DND-41 (cell line): ENCODE measurements at regions not wholly inside any gene's neighbourhood (a gene's known extent, or its start where the extent isn't known, plus 50 kb on each side); places are given as distances from the start of the nearest gene placed in this dataset.

Source experiments
- EZH2 ChIP-seq: IDR thresholded peaks from 3 replicates; pipeline ENCODE4 v1.6.1; 2012; ENCODE audit warnings: borderline replicate concordance, low read depth, mild to moderate bottlenecking, moderate library complexity, low read length, inconsistent platforms; ENCODE audit not compliant: severe bottlenecking
- TF ChIP-seq, protein P1 (sequence below): IDR thresholded peaks from 2 replicates; pipeline ENCODE4 v1.5.1; 2012; ENCODE audit warnings: borderline replicate concordance, low read length, moderate library complexity, mild to moderate bottlenecking; ENCODE audit not compliant: poor library complexity, severe bottlenecking; ENCODE audit errors: extremely low read depth

DNA sequence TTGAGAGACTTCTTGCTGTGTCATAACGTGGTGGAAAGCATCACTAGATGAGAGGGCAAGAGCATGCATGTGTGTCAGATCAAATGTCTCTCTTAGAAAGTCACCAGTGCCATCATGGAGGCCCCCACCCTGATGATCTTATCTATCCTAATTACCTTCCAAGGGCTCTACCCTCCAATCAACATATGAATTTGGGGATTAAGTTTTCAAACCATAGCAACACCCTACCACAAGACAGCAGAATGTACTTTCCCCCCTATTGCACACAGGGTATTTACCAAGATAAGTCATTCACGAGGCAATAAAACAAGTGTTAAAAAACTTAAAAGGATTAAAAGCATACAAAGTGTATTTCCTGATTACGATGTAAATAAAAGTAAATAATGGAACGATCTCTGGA, 515.6 kb downstream of the LMO4 start:
- TF ChIP-seq EZH2: no peak
- TF ChIP-seq, protein P1, sequence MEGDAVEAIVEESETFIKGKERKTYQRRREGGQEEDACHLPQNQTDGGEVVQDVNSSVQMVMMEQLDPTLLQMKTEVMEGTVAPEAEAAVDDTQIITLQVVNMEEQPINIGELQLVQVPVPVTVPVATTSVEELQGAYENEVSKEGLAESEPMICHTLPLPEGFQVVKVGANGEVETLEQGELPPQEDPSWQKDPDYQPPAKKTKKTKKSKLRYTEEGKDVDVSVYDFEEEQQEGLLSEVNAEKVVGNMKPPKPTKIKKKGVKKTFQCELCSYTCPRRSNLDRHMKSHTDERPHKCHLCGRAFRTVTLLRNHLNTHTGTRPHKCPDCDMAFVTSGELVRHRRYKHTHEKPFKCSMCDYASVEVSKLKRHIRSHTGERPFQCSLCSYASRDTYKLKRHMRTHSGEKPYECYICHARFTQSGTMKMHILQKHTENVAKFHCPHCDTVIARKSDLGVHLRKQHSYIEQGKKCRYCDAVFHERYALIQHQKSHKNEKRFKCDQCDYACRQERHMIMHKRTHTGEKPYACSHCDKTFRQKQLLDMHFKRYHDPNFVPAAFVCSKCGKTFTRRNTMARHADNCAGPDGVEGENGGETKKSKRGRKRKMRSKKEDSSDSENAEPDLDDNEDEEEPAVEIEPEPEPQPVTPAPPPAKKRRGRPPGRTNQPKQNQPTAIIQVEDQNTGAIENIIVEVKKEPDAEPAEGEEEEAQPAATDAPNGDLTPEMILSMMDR: no peak
